ENCODE measurements at regions not wholly inside any gene's neighbourhood (a gene's known extent, or its start where the extent isn't known, plus 50 kb on each side); places are given as distances from the start of the nearest gene placed in this dataset.

DNA sequence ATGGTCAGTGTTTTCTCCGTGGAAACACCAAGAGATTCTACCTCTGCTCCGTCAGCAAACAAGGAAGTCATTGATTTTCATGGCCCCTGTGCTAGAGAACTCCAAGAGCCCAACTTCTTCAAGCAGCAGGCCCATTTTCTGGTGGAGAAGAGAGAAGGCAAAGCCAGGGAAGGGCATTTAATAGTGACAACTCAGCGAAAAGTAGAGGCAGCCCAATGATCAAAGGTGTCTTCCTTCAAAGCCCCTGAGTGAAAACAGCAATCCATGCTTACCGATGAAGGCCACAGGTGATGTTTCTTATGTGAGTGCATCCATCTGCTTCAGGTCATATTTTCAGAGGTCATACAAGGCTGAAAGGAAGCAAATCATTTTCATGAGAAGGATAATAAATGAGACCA is 77.3 kb downstream of the VCPKMT start:
- TF ChIP-seq, protein P1, sequence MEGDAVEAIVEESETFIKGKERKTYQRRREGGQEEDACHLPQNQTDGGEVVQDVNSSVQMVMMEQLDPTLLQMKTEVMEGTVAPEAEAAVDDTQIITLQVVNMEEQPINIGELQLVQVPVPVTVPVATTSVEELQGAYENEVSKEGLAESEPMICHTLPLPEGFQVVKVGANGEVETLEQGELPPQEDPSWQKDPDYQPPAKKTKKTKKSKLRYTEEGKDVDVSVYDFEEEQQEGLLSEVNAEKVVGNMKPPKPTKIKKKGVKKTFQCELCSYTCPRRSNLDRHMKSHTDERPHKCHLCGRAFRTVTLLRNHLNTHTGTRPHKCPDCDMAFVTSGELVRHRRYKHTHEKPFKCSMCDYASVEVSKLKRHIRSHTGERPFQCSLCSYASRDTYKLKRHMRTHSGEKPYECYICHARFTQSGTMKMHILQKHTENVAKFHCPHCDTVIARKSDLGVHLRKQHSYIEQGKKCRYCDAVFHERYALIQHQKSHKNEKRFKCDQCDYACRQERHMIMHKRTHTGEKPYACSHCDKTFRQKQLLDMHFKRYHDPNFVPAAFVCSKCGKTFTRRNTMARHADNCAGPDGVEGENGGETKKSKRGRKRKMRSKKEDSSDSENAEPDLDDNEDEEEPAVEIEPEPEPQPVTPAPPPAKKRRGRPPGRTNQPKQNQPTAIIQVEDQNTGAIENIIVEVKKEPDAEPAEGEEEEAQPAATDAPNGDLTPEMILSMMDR (IDR thresholded peaks at IDR 0.05; ENCODE audit: low read depth, low read length, missing input control), result no peak
- TF ChIP-seq TAF1 (conservative IDR thresholded peaks at IDR 0.05) (no peak), YY1 (IDR thresholded peaks at IDR 0.05) (no peak), JUND (IDR thresholded peaks at IDR 0.05) (no peak), NR2F2 (IDR thresholded peaks at IDR 0.05) (no peak), GABPA (IDR thresholded peaks at IDR 0.05 in 1 of 2, conservative IDR thresholded peaks at IDR 0.05 in 1 of 2) (no peak), HNF4G (IDR thresholded peaks at IDR 0.05) (no peak)
- TF ChIP-seq, protein P2, sequence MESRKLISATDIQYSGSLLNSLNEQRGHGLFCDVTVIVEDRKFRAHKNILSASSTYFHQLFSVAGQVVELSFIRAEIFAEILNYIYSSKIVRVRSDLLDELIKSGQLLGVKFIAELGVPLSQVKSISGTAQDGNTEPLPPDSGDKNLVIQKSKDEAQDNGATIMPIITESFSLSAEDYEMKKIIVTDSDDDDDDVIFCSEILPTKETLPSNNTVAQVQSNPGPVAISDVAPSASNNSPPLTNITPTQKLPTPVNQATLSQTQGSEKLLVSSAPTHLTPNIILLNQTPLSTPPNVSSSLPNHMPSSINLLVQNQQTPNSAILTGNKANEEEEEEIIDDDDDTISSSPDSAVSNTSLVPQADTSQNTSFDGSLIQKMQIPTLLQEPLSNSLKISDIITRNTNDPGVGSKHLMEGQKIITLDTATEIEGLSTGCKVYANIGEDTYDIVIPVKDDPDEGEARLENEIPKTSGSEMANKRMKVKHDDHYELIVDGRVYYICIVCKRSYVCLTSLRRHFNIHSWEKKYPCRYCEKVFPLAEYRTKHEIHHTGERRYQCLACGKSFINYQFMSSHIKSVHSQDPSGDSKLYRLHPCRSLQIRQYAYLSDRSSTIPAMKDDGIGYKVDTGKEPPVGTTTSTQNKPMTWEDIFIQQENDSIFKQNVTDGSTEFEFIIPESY (IDR thresholded peaks at IDR 0.05), result no peak
- TF ChIP-seq, protein P3, sequence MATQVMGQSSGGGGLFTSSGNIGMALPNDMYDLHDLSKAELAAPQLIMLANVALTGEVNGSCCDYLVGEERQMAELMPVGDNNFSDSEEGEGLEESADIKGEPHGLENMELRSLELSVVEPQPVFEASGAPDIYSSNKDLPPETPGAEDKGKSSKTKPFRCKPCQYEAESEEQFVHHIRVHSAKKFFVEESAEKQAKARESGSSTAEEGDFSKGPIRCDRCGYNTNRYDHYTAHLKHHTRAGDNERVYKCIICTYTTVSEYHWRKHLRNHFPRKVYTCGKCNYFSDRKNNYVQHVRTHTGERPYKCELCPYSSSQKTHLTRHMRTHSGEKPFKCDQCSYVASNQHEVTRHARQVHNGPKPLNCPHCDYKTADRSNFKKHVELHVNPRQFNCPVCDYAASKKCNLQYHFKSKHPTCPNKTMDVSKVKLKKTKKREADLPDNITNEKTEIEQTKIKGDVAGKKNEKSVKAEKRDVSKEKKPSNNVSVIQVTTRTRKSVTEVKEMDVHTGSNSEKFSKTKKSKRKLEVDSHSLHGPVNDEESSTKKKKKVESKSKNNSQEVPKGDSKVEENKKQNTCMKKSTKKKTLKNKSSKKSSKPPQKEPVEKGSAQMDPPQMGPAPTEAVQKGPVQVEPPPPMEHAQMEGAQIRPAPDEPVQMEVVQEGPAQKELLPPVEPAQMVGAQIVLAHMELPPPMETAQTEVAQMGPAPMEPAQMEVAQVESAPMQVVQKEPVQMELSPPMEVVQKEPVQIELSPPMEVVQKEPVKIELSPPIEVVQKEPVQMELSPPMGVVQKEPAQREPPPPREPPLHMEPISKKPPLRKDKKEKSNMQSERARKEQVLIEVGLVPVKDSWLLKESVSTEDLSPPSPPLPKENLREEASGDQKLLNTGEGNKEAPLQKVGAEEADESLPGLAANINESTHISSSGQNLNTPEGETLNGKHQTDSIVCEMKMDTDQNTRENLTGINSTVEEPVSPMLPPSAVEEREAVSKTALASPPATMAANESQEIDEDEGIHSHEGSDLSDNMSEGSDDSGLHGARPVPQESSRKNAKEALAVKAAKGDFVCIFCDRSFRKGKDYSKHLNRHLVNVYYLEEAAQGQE (IDR thresholded peaks at IDR 0.05), result no peak
- TF ChIP-seq, protein P4, sequence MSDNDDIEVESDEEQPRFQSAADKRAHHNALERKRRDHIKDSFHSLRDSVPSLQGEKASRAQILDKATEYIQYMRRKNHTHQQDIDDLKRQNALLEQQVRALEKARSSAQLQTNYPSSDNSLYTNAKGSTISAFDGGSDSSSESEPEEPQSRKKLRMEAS (IDR thresholded peaks at IDR 0.05), result no peak
- TF ChIP-seq, protein P5, sequence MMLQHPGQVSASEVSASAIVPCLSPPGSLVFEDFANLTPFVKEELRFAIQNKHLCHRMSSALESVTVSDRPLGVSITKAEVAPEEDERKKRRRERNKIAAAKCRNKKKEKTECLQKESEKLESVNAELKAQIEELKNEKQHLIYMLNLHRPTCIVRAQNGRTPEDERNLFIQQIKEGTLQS (IDR thresholded peaks at IDR 0.05), result no peak
